ENCODE measurements at regions not wholly inside any gene's neighbourhood (a gene's known extent, or its start where the extent isn't known, plus 50 kb on each side); places are given as distances from the start of the nearest gene placed in this dataset.

GRCh38 chr14:97903821-97904220, 1106.6 kb downstream of the VRK1 start:
- H3K4me3 ChIP-seq (ENCODE audit: low read length in 3 of 3) = no peak overlapping the region
- intact Hi-C loops (cut with DNase I) = no loop called here
- FAIRE-seq = no peak

GRCh38 chr14:97912217-97912616, 1115.0 kb downstream of the VRK1 start:
- Histone ChIP-seq H3K27ac (ENCODE audit: low read depth in 2 of 2, low read length in 2 of 2) (no peak overlapping the region), H3K9me3 (ENCODE audit: control insufficient read depth in 2 of 3, insufficient read depth in 1 of 3, low read length in 3 of 3) (peaks cover 0 to 3% (median 0%) of the 10 kb centered on the region in 3 donors), H3K27me3 (ENCODE audit: control insufficient read depth, insufficient read depth, low read length) (no peaks in the 10 kb centered on the region), H3K9ac (ENCODE audit: low read length in 3 of 3) (no peak overlapping the region), H3K4me1 (ENCODE audit: control insufficient read depth in 2 of 3, insufficient read depth in 2 of 3, low read depth in 1 of 3, low read length in 3 of 3) (no peaks in the 10 kb centered on the region), H3K4me3 (ENCODE audit: low read length in 3 of 3) (no peak overlapping the region), H3K36me3 (ENCODE audit: control insufficient read depth in 2 of 3, insufficient read depth in 3 of 3, low read length in 3 of 3) (no peaks in the 10 kb centered on the region)
- TF ChIP-seq CTCF (IDR thresholded peaks at IDR 0.05; ENCODE audit: borderline replicate concordance, extremely low read depth, insufficient read depth) = no peak
- intact Hi-C loops (cut with DNase I) = no loop called here
- DNase-seq (no peak), FAIRE-seq (no peak)

More at GRCh38 chr14:97903821-97904220, 1106.6 kb downstream of the VRK1 start:
- H3K9ac ChIP-seq (ENCODE audit: low read length in 3 of 3) = no peak overlapping the region
- no peaks in the 10 kb centered on the region for H3K36me3 ChIP-seq (ENCODE audit: control insufficient read depth in 2 of 3, insufficient read depth in 3 of 3, low read length in 3 of 3)
- no peak for TF ChIP-seq CTCF (IDR thresholded peaks at IDR 0.05; ENCODE audit: borderline replicate concordance, extremely low read depth, insufficient read depth)
- H3K27ac ChIP-seq (ENCODE audit: low read depth in 2 of 2, low read length in 2 of 2) = no peak overlapping the region
- H3K4me1 ChIP-seq (ENCODE audit: control insufficient read depth in 2 of 3, insufficient read depth in 2 of 3, low read depth in 1 of 3, low read length in 3 of 3) = no peaks in the 10 kb centered on the region
- DNase-seq = no peak
- peaks cover 0 to 3% (median 0%) of the 10 kb centered on the region in 3 donors for H3K9me3 ChIP-seq (ENCODE audit: control insufficient read depth in 2 of 3, insufficient read depth in 1 of 3, low read length in 3 of 3)
- H3K27me3 ChIP-seq (ENCODE audit: control insufficient read depth, insufficient read depth, low read length) = no peaks in the 10 kb centered on the region

- Histone ChIP-seq H3K27ac (ENCODE audit: low read depth in 2 of 2, low read length in 2 of 2) (no peak overlapping the region), H3K27me3 (ENCODE audit: control insufficient read depth, insufficient read depth, low read length) (no peaks in the 10 kb centered on the region), H3K9ac (ENCODE audit: low read length in 3 of 3) (no peak overlapping the region), H3K4me3 (ENCODE audit: low read length in 3 of 3) (no peak overlapping the region), H3K9me3 (ENCODE audit: control insufficient read depth in 2 of 3, insufficient read depth in 1 of 3, low read length in 3 of 3) (no peaks in the 10 kb centered on the region), H3K36me3 (ENCODE audit: control insufficient read depth in 2 of 3, insufficient read depth in 3 of 3, low read length in 3 of 3) (no peaks in the 10 kb centered on the region), H3K4me1 (ENCODE audit: control insufficient read depth in 2 of 3, insufficient read depth in 2 of 3, low read depth in 1 of 3, low read length in 3 of 3) (no peaks in the 10 kb centered on the region)
- intact Hi-C loops (cut with DNase I) = no loop called here
- DNase-seq (no peak), FAIRE-seq (no peak)
- TF ChIP-seq CTCF (IDR thresholded peaks at IDR 0.05; ENCODE audit: borderline replicate concordance, extremely low read depth, insufficient read depth) = no peak
Measured at GRCh38 chr14:97916100-97916499, 1118.9 kb downstream of the VRK1 start.

Measured in kidney (tissue), 13 donors.